Neural progenitor cell (in vitro differentiated cells): ENCODE measurements at regions not wholly inside any gene's neighbourhood (a gene's known extent, or its start where the extent isn't known, plus 50 kb on each side); places are given as distances from the start of the nearest gene placed in this dataset.

Experiments
- DNase-seq: peaks from one replicate; pipeline ENCODE4 v3.0.0-alpha.2; 2016; ENCODE audit warnings: low spot score
- H2AFZ ChIP-seq: fragments of 200-600 bp; sonication (generic); replicated peaks from 2 replicates; pipeline ENCODE4 v1.6.1; 2016; ENCODE audit warnings: antibody characterized with exemption
- H3F3A ChIP-seq: fragments of 200-600 bp; sonication (generic); 2 replicates; pipeline ENCODE4 v1.6.1; 2016; ENCODE audit warnings: antibody characterized with exemption, low read depth
- H3K27ac ChIP-seq: fragments of 200-600 bp; sonication (generic); 2 replicates; pipeline ENCODE4 v1.5.1; 2016; ENCODE audit warnings: mild to moderate bottlenecking
- H3K27me3 ChIP-seq: fragments of 200-600 bp; sonication (generic); 2 replicates; pipeline ENCODE4 v1.6.1; 2016; ENCODE audit warnings: mild to moderate bottlenecking, moderate library complexity
- H3K36me3 ChIP-seq: fragments of 200-600 bp; sonication (generic); 2 replicates; pipeline ENCODE4 v1.5.1; 2016
- H3K4me1 ChIP-seq: fragments of 200-600 bp; sonication (generic); 2 replicates; pipeline ENCODE4 v1.6.1; 2016; ENCODE audit warnings: mixed run types
- H3K4me2 ChIP-seq: fragments of 200-600 bp; sonication (generic); 2 replicates; pipeline ENCODE4 v1.6.1; 2016
- H3K4me3 ChIP-seq: fragments of 200-600 bp; sonication (generic); 2 replicates; pipeline ENCODE4 v1.5.1; 2016
- H3K79me2 ChIP-seq: fragments of 200-600 bp; sonication (generic); 2 replicates; pipeline ENCODE4 v1.6.1; 2016; ENCODE audit warnings: low read depth
- H3K9ac ChIP-seq: fragments of 200-600 bp; sonication (generic); 2 replicates; pipeline ENCODE4 v1.6.1; 2016
- H3K9me3 ChIP-seq: fragments of 200-600 bp; sonication (generic); 2 replicates; pipeline ENCODE4 v1.5.1; 2016; ENCODE audit warnings: low read depth
- H4K20me1 ChIP-seq: fragments of 200-600 bp; sonication (generic); 2 replicates; pipeline ENCODE4 v1.6.1; 2016; ENCODE audit warnings: low read depth
- H3K27ac Mint-ChIP-seq: 3 replicates; pipeline ENCODE4 v1.8.0; 2021; ENCODE audit warnings: mixed read lengths
- H3K27me3 Mint-ChIP-seq: 2 replicates; pipeline ENCODE4 v1.8.0; 2022; ENCODE audit warnings: low read depth, mild to moderate bottlenecking, inconsistent platforms, moderate library complexity, mixed read lengths; ENCODE audit not compliant: insufficient read depth
- H3K36me3 Mint-ChIP-seq: 3 replicates; pipeline ENCODE4 v1.8.0; 2021; ENCODE audit warnings: mixed read lengths
- H3K4me1 Mint-ChIP-seq: 3 replicates; pipeline ENCODE4 v1.8.0; 2021; ENCODE audit warnings: mixed read lengths
- H3K4me3 Mint-ChIP-seq: 3 replicates; pipeline ENCODE4 v1.8.0; 2021; ENCODE audit warnings: mild to moderate bottlenecking, moderate library complexity, mixed read lengths
- H3K9me3 Mint-ChIP-seq: 3 replicates; pipeline ENCODE4 v1.8.0; 2020; ENCODE audit warnings: mixed read lengths
- EZH2 ChIP-seq: fragments of 200-600 bp; sonication (generic); IDR thresholded peaks from 2 replicates; pipeline ENCODE4 v1.6.1; 2017; ENCODE audit warnings: antibody characterized with exemption, mild to moderate bottlenecking, moderate library complexity
- EZH2phosphoT487 ChIP-seq: fragments of 200-600 bp; sonication (generic); IDR thresholded peaks from 2 replicates; pipeline ENCODE4 v1.6.1; 2017; ENCODE audit warnings: antibody characterized with exemption
- TF ChIP-seq, protein P1 (sequence below): fragments of 200-600 bp; sonication (generic); IDR thresholded peaks from 2 replicates; pipeline ENCODE4 v1.5.1; 2017; ENCODE audit warnings: antibody characterized with exemption, mild to moderate bottlenecking

DNA sequence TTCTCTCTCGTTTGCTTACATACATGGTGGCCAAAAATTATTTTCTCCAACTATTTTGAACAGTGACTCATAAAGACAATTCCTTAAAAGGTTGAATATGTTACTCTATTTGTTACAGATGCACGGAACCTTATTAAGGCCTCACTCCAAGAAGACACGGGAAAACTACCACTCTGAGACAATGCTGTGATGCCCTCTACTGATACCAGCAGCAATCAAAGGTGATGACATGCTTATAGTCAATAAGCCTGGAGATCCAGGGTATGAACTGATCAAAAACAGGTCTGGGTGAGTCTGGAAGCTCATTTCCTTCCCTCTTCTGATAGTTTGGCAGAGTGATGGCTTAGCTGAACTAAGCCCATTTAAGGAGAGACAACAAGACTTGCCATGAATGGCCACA lies 563.0 kb downstream of the LRRIQ3 start:
- Mint-ChIP-seq H3K4me3 (no peak overlapping the region), H3K27me3 (no peaks in the 10 kb centered on the region), H3K9me3 (no peaks in the 10 kb centered on the region), H3K27ac (no peak overlapping the region), H3K4me1 (peaks cover 4% of the 10 kb centered on the region), H3K36me3 (no peaks in the 10 kb centered on the region)
- no peaks in the 10 kb centered on the region for H4K20me1 ChIP-seq
- no peak overlapping the region for H3K4me2 ChIP-seq
- no peak for DNase-seq
- TF ChIP-seq EZH2: no peak
- TF ChIP-seq, protein P1, sequence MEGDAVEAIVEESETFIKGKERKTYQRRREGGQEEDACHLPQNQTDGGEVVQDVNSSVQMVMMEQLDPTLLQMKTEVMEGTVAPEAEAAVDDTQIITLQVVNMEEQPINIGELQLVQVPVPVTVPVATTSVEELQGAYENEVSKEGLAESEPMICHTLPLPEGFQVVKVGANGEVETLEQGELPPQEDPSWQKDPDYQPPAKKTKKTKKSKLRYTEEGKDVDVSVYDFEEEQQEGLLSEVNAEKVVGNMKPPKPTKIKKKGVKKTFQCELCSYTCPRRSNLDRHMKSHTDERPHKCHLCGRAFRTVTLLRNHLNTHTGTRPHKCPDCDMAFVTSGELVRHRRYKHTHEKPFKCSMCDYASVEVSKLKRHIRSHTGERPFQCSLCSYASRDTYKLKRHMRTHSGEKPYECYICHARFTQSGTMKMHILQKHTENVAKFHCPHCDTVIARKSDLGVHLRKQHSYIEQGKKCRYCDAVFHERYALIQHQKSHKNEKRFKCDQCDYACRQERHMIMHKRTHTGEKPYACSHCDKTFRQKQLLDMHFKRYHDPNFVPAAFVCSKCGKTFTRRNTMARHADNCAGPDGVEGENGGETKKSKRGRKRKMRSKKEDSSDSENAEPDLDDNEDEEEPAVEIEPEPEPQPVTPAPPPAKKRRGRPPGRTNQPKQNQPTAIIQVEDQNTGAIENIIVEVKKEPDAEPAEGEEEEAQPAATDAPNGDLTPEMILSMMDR: peak; percentile 10
- H3F3A ChIP-seq: no peaks in the 10 kb centered on the region
- H3K9ac ChIP-seq: no peak overlapping the region
- no peaks in the 10 kb centered on the region for H3K36me3 ChIP-seq
- no peak overlapping the region for H3K4me3 ChIP-seq
- H3K27me3 ChIP-seq: no peaks in the 10 kb centered on the region
- H2AFZ ChIP-seq: no peak overlapping the region
- no peak overlapping the region for H3K27ac ChIP-seq
- H3K9me3 ChIP-seq: no peaks in the 10 kb centered on the region
- H3K4me1 ChIP-seq: no peaks in the 10 kb centered on the region
- H3K79me2 ChIP-seq: no peaks in the 10 kb centered on the region

DNA sequence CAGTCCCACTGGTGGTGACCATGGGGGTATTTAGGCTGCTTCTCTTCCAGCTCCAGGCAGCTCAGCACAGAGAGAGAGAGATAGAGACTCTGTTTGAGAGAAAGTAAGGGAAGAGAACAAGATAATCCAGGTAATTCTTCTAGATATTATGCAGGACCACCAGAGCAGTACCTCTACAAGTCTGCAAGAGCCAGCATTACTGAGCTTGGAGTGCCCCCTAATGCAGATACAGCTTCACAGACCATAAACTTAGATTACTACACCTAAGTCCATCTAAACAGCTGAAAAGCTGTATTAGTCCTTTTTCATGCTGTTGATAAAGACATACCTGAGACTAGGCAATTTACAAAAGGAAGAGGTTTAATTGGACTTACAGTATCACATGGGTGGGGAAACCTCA lies 570.3 kb downstream of the LRRIQ3 start:
- TF ChIP-seq EZH2phosphoT487: no peak
- TF ChIP-seq, protein P1: peak; percentile 26
- TF ChIP-seq EZH2: no peak
- peaks cover 5% of the 10 kb centered on the region for H3K9me3 Mint-ChIP-seq

DNA sequence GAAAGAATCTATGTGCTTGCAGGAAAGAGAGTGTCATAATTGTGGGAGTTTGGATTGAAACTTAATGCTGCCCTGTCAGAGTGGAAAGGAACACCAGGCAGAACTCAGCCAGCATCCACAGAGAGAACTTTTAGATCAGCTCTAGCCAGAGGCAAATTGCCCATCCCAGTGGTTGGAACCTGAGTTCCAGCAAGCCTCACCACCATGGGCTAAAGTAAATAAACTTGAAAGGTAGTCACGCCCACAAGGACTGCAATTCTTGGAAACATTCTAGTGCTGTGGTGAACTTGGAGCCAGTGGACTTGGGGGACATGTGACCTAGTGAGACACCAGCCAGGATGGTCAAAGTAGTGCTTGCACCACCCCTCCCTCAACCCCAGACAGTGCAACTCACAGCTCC lies 571.6 kb downstream of the LRRIQ3 start:
- Histone ChIP-seq H3K4me3 (no peak overlapping the region), H4K20me1 (no peaks in the 10 kb centered on the region), H3K4me2 (no peak overlapping the region), H3K36me3 (no peaks in the 10 kb centered on the region), H3F3A (no peaks in the 10 kb centered on the region), H3K79me2 (no peaks in the 10 kb centered on the region), H3K4me1 (no peaks in the 10 kb centered on the region), H3K9me3 (no peaks in the 10 kb centered on the region), H2AFZ (no peak overlapping the region), H3K27me3 (no peaks in the 10 kb centered on the region), H3K9ac (no peak overlapping the region), H3K27ac (no peak overlapping the region)
- Mint-ChIP-seq H3K4me1 (no peaks in the 10 kb centered on the region), H3K27me3 (no peaks in the 10 kb centered on the region), H3K36me3 (no peaks in the 10 kb centered on the region), H3K9me3 (peaks cover 5% of the 10 kb centered on the region), H3K27ac (no peak overlapping the region), H3K4me3 (no peak overlapping the region)
- DNase-seq: no peak
- TF ChIP-seq EZH2phosphoT487: no peak
- TF ChIP-seq, protein P1: no peak
- TF ChIP-seq EZH2: no peak

More for the DNA sequence above, 570.3 kb downstream of the LRRIQ3 start:
- Histone ChIP-seq H3K27ac (no peak overlapping the region), H3K4me1 (no peaks in the 10 kb centered on the region), H3K9ac (no peak overlapping the region), H3K4me2 (no peak overlapping the region), H3K27me3 (no peaks in the 10 kb centered on the region), H3K36me3 (no peaks in the 10 kb centered on the region), H2AFZ (no peak overlapping the region), H3K79me2 (no peaks in the 10 kb centered on the region), H4K20me1 (no peaks in the 10 kb centered on the region), H3F3A (no peaks in the 10 kb centered on the region), H3K4me3 (no peak overlapping the region), H3K9me3 (no peaks in the 10 kb centered on the region)
- peak; percentile 5 for DNase-seq
- Mint-ChIP-seq H3K36me3 (no peaks in the 10 kb centered on the region), H3K4me1 (no peaks in the 10 kb centered on the region), H3K27ac (no peak overlapping the region), H3K27me3 (no peaks in the 10 kb centered on the region), H3K4me3 (no peak overlapping the region)
